NT2/D1 (cell line): ENCODE measurements at regions not wholly inside any gene's neighbourhood (a gene's known extent, or its start where the extent isn't known, plus 50 kb on each side); places are given as distances from the start of the nearest gene placed in this dataset.

Source experiments
- DNase-seq: peaks from one replicate; pipeline ENCODE4 v3.0.0-alpha.2; 2011; ENCODE audit warnings: low read depth, low spot score
- H3K27me3 ChIP-seq: 2 replicates; pipeline ENCODE4 v1.6.0; 2011; ENCODE audit warnings: mild to moderate bottlenecking; ENCODE audit not compliant: insufficient read length, insufficient read depth
- H3K36me3 ChIP-seq: 2 replicates; pipeline ENCODE4 v1.6.1; 2011; ENCODE audit warnings: mild to moderate bottlenecking, low read length, mixed read lengths; ENCODE audit not compliant: insufficient read depth, insufficient read length
- H3K4me1 ChIP-seq: 2 replicates; pipeline ENCODE4 v1.5.1; 2011; ENCODE audit not compliant: insufficient read depth, insufficient read length
- H3K4me3 ChIP-seq: 2 replicates; pipeline ENCODE4 v1.5.1; 2011; ENCODE audit warnings: low read depth; ENCODE audit not compliant: insufficient read length
- H3K9ac ChIP-seq: 2 replicates; pipeline ENCODE4 v1.6.0; 2011; ENCODE audit warnings: low read depth; ENCODE audit not compliant: insufficient read length
- H3K9me3 ChIP-seq: 2 replicates; pipeline ENCODE4 v1.5.1; 2011; ENCODE audit warnings: mild to moderate bottlenecking, low read length; ENCODE audit not compliant: insufficient read depth
- SUZ12 ChIP-seq: IDR thresholded peaks from 2 replicates; pipeline ENCODE4 v1.6.1; 2011; ENCODE audit not compliant: insufficient read length, insufficient read depth; ENCODE audit errors: extremely low read depth
- YY1 ChIP-seq: IDR thresholded peaks from 2 replicates; pipeline ENCODE4 v1.6.1; 2011; ENCODE audit not compliant: insufficient read length, insufficient read depth
- ZNF274 ChIP-seq: IDR thresholded peaks from 2 replicates; pipeline ENCODE4 v1.6.1; 2011; ENCODE audit warnings: mild to moderate bottlenecking, low read depth, low read length

GRCh38 chr12:60644076-60644475, 1048.2 kb downstream of the SLC16A7 start:
- H3K4me3 ChIP-seq, result no peak overlapping the region
- no peaks in the 10 kb centered on the region for H3K36me3 ChIP-seq
- no peak overlapping the region for H3K9ac ChIP-seq
- no peaks in the 10 kb centered on the region for H3K27me3 ChIP-seq
- H3K4me1 ChIP-seq, result no peaks in the 10 kb centered on the region
- TF ChIP-seq SUZ12, result no peak
- TF ChIP-seq YY1, result no peak
- no peak for DNase-seq
- H3K9me3 ChIP-seq, result peaks cover 63% of the 10 kb centered on the region

- Histone ChIP-seq H3K9ac (no peak overlapping the region), H3K27me3 (no peaks in the 10 kb centered on the region), H3K4me3 (no peak overlapping the region), H3K9me3 (no peaks in the 10 kb centered on the region; the same call in 1 of the 2 replicates), H3K36me3 (no peaks in the 10 kb centered on the region), H3K4me1 (no peaks in the 10 kb centered on the region)
- no peak for TF ChIP-seq SUZ12
- TF ChIP-seq ZNF274, result no peak
- no peak for TF ChIP-seq YY1
- DNase-seq, result no peak
Observed at GRCh38 chr12:60666895-60667294, 1071.1 kb downstream of the SLC16A7 start.

- Histone ChIP-seq H3K27me3 (no peaks in the 10 kb centered on the region), H3K9ac (no peak overlapping the region), H3K9me3 (no peaks in the 10 kb centered on the region; the same call in 1 of the 2 replicates), H3K4me1 (no peaks in the 10 kb centered on the region), H3K4me3 (no peak overlapping the region), H3K36me3 (no peaks in the 10 kb centered on the region)
- no peak for TF ChIP-seq ZNF274
- TF ChIP-seq YY1, result no peak
- TF ChIP-seq SUZ12, result no peak
- DNase-seq, result no peak
Observed at GRCh38 chr12:60672949-60673348, 1077.1 kb downstream of the SLC16A7 start.

- H3K4me3 ChIP-seq, result no peak overlapping the region
- no peak for TF ChIP-seq SUZ12
- no peak for TF ChIP-seq ZNF274
- no peak for TF ChIP-seq YY1
- DNase-seq, result peak; percentile 8
- H3K9ac ChIP-seq, result no peak overlapping the region
- peaks cover 14% of the 10 kb centered on the region; the same call in 1 of the 2 replicates for H3K9me3 ChIP-seq
- H3K36me3 ChIP-seq, result no peaks in the 10 kb centered on the region
- H3K4me1 ChIP-seq, result no peaks in the 10 kb centered on the region
- no peaks in the 10 kb centered on the region for H3K27me3 ChIP-seq
Observed at GRCh38 chr12:60684988-60685655, 1089.3 kb downstream of the SLC16A7 start.

- H3K4me3 ChIP-seq, result no peak overlapping the region
- H3K27me3 ChIP-seq, result no peaks in the 10 kb centered on the region
- peak; percentile 15 for DNase-seq
- no peak overlapping the region for H3K9ac ChIP-seq
- H3K9me3 ChIP-seq, result peaks cover 10% of the 10 kb centered on the region; the same call in 1 of the 2 replicates
- H3K36me3 ChIP-seq, result no peaks in the 10 kb centered on the region
- no peaks in the 10 kb centered on the region for H3K4me1 ChIP-seq
- TF ChIP-seq SUZ12 (no peak), ZNF274 (no peak), YY1 (no peak)
Observed at GRCh38 chr12:60689137-60689536, 1093.3 kb downstream of the SLC16A7 start.

- no peak for DNase-seq
- peaks cover 10% of the 10 kb centered on the region; the same call in 1 of the 2 replicates for H3K9me3 ChIP-seq
- H3K4me3 ChIP-seq, result no peak overlapping the region
- TF ChIP-seq ZNF274 (no peak), SUZ12 (no peak)
- no peaks in the 10 kb centered on the region for H3K36me3 ChIP-seq
- no peak overlapping the region for H3K9ac ChIP-seq
- H3K4me1 ChIP-seq, result no peaks in the 10 kb centered on the region
- no peaks in the 10 kb centered on the region for H3K27me3 ChIP-seq
Observed at GRCh38 chr12:60693019-60693626, 1097.3 kb downstream of the SLC16A7 start.

- H3K9me3 ChIP-seq, result no peaks in the 10 kb centered on the region
- H3K36me3 ChIP-seq, result no peaks in the 10 kb centered on the region
- no peak overlapping the region for H3K9ac ChIP-seq
- H3K4me3 ChIP-seq, result no peak overlapping the region
- no peaks in the 10 kb centered on the region for H3K4me1 ChIP-seq
- DNase-seq, result no peak
- TF ChIP-seq ZNF274 (no peak), SUZ12 (no peak), YY1 (no peak)
- no peaks in the 10 kb centered on the region for H3K27me3 ChIP-seq
Observed at GRCh38 chr12:60704171-60704914, 1108.5 kb downstream of the SLC16A7 start.
